ENCODE measurements at regions not wholly inside any gene's neighbourhood (a gene's known extent, or its start where the extent isn't known, plus 50 kb on each side); places are given as distances from the start of the nearest gene placed in this dataset.

GRCh38 chr7:131124867-131125266 is 202.8 kb upstream of the MKLN1 start:
- H3K27ac ChIP-seq: no peak overlapping the region
- H3K9me3 ChIP-seq: no peaks in the 10 kb centered on the region
- no peaks in the 10 kb centered on the region for H3K4me1 ChIP-seq
- TF ChIP-seq POLR2A (IDR thresholded peaks at IDR 0.05) (no peak), CTCF (IDR thresholded peaks at IDR 0.05) (no peak)
- DNase-seq: no peak
- intact Hi-C loops (cut with DNase I; ENCODE audit: low total_unique reads): no loop called here
- no peaks in the 10 kb centered on the region for H3K27me3 ChIP-seq
- no peaks in the 10 kb centered on the region for H3K36me3 ChIP-seq (ENCODE audit: low read depth, missing control alignments)
- 81 to 86% methylated on average over 3 of the region's 3 CpGs for WGBS, 2 donors
- no peak overlapping the region for H3K4me3 ChIP-seq

- no peaks in the 10 kb centered on the region for H3K27me3 ChIP-seq
- no peaks in the 10 kb centered on the region for H3K4me1 ChIP-seq
- H3K4me3 ChIP-seq: no peak overlapping the region
- no peaks in the 10 kb centered on the region for H3K9me3 ChIP-seq
- 82 to 84% methylated on average over 4 of the region's 4 CpGs for WGBS, 2 donors
- no peak for DNase-seq
- intact Hi-C loops (cut with DNase I; ENCODE audit: low total_unique reads): no loop called here
- no peak overlapping the region for H3K27ac ChIP-seq
- H3K36me3 ChIP-seq (ENCODE audit: low read depth, missing control alignments): no peaks in the 10 kb centered on the region
- TF ChIP-seq POLR2A (IDR thresholded peaks at IDR 0.05): no peak
- no peak for TF ChIP-seq CTCF (IDR thresholded peaks at IDR 0.05)
Observed at GRCh38 chr7:131130324-131130723, 197.4 kb upstream of the MKLN1 start.

- no peaks in the 10 kb centered on the region for H3K36me3 ChIP-seq (ENCODE audit: low read depth, missing control alignments)
- intact Hi-C loops (cut with DNase I; ENCODE audit: low total_unique reads): no loop called here
- DNase-seq: no peak
- no peaks in the 10 kb centered on the region for H3K27me3 ChIP-seq
- no peak overlapping the region for H3K27ac ChIP-seq
- no peak overlapping the region for H3K4me3 ChIP-seq
- TF ChIP-seq CTCF (IDR thresholded peaks at IDR 0.05) (no peak), POLR2A (IDR thresholded peaks at IDR 0.05) (no peak)
- 95% methylated on average over 6 of the region's 6 CpGs for WGBS, 2 donors
- H3K4me1 ChIP-seq: no peaks in the 10 kb centered on the region
- H3K9me3 ChIP-seq: no peaks in the 10 kb centered on the region
Observed at GRCh38 chr7:131131012-131131745, 196.5 kb upstream of the MKLN1 start.

GRCh38 chr7:131131746-131132431 is 195.8 kb upstream of the MKLN1 start:
- TF ChIP-seq POLR2A (IDR thresholded peaks at IDR 0.05): no peak
- no peak for TF ChIP-seq CTCF (IDR thresholded peaks at IDR 0.05)
- H3K4me1 ChIP-seq: no peaks in the 10 kb centered on the region
- no peaks in the 10 kb centered on the region for H3K9me3 ChIP-seq
- no peak overlapping the region for H3K4me3 ChIP-seq
- no peaks in the 10 kb centered on the region for H3K27me3 ChIP-seq
- H3K36me3 ChIP-seq (ENCODE audit: low read depth, missing control alignments): no peaks in the 10 kb centered on the region
- DNase-seq: no peak
- intact Hi-C loops (cut with DNase I; ENCODE audit: low total_unique reads): no loop called here
- no peak overlapping the region for H3K27ac ChIP-seq
- WGBS, 2 donors: 85 to 92% methylated on average over 3 of the region's 3 CpGs

GRCh38 chr7:131139462-131139861 is 188.2 kb upstream of the MKLN1 start:
- Histone ChIP-seq H3K36me3 (ENCODE audit: low read depth, missing control alignments) (no peaks in the 10 kb centered on the region), H3K4me1 (no peaks in the 10 kb centered on the region), H3K27me3 (no peaks in the 10 kb centered on the region), H3K9me3 (no peaks in the 10 kb centered on the region), H3K27ac (no peak overlapping the region), H3K4me3 (no peak overlapping the region)
- no peak for DNase-seq
- no peak for TF ChIP-seq CTCF (IDR thresholded peaks at IDR 0.05)
- intact Hi-C loops (cut with DNase I; ENCODE audit: low total_unique reads): no loop called here

Measured in testis (tissue), 2 donors.